Activated T-cell treated with anti-CD3 and anti-CD28 coated beads, Interleukin-2, amount 50 U/mL, for 72 hours (primary cell): ENCODE measurements at regions not wholly inside any gene's neighbourhood (a gene's known extent, or its start where the extent isn't known, plus 50 kb on each side); places are given as distances from the start of the nearest gene placed in this dataset.

Source experiments
- ATAC-seq, 2 donors: fragments of 150-1000 bp; cut with Tn5 transposase; replicated peaks in 1 of 2; 2 replicates each; pipeline ENCODE4 v1.10.0; 2021; ENCODE audit warnings: moderate library complexity in 2 of 2, mild to moderate bottlenecking in 1 of 2
- DNase-seq, 2 donors: peaks; one replicate each; pipeline ENCODE4 v3.0.0; 2021 to 2022; ENCODE audit warnings: mixed read lengths in 1 of 2
- H3K27ac Mint-ChIP-seq: one replicate; pipeline ENCODE4 v1.8.0; 2022; ENCODE audit warnings: mild to moderate bottlenecking, moderate library complexity, mixed read lengths
- H3K27me3 Mint-ChIP-seq: one replicate; pipeline ENCODE4 v1.8.0; 2022; ENCODE audit warnings: low read depth, mixed read lengths
- H3K36me3 Mint-ChIP-seq, 2 donors: one replicate each; pipeline ENCODE4 v1.8.0; 2022; ENCODE audit warnings: mixed read lengths in 2 of 2, mild to moderate bottlenecking in 1 of 2; ENCODE audit not compliant: insufficient read depth in 2 of 2
- H3K4me1 Mint-ChIP-seq: one replicate; pipeline ENCODE4 v1.8.0; 2022; ENCODE audit warnings: low read depth, mixed read lengths
- H3K4me3 Mint-ChIP-seq, 2 donors: one replicate each; pipeline ENCODE4 v1.8.0; 2022; ENCODE audit warnings: mild to moderate bottlenecking in 2 of 2, mixed read lengths in 2 of 2, moderate library complexity in 2 of 2
- H3K9me3 Mint-ChIP-seq, 2 donors: one replicate each; pipeline ENCODE4 v1.8.0; 2022; ENCODE audit warnings: mixed read lengths in 2 of 2

DNA sequence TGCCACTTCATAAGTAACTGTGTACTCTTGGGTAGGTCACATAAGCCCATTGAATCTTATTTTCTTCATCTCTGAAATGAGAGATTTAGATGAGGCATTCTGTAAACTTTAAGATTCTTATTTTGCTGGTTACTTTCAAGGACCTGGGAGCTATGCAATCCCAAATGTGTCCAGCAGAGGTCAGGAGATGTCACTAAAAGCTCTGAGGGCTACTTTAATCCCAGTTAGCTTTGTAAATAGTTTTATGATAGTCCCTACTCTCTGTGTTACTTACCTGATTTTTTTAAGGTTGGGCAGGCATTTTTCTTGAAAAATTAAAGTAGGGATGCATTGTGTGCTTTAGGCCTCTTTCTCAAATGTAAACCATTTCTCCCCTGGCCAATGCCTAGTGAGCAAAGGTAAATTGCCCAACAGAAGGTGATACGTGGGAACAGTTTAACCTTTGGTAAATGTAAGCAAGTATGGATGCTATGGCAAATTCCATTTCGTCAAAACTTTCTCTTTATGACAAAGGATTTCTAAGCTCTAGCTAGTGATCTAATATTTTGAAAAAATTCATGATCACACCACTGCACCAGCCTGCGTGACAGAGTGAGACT is 57.1 kb upstream of the WSB1 start:
- peak; percentile 27 to 31 for ATAC-seq

DNA sequence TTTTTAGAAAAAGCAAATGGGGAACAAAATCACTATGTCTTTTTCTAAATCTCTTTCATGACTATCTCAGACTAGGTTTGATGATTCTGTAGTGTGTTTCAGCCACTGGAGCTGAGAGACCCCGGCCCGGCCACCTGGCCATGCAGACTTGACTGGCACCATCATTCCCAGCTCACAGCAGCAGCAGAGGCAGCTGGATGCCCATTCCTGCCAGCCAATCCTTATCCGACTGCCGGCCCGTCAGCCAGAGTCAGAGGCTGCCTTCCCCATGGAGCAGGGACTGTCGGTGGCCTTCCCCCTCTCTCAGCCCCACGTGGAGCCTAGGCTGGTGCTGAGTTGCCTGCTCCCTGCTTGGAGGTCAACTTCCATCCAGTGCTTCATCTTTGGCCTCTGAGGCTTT is 56.0 kb upstream of the WSB1 start:
- Mint-ChIP-seq H3K4me3 (no peak overlapping the region), H3K4me1 (peaks cover 25% of the 10 kb centered on the region), H3K9me3 (no peaks in the 10 kb centered on the region), H3K36me3 (no peaks in the 10 kb centered on the region), H3K27ac (no peak overlapping the region), H3K27me3 (peaks cover 20% of the 10 kb centered on the region)
- no peak for DNase-seq
- ATAC-seq, result no peak

More for the DNA sequence above, 57.1 kb upstream of the WSB1 start:
- peak; percentile 69 to 76 for DNase-seq
- H3K27me3 Mint-ChIP-seq, result peaks cover 14% of the 10 kb centered on the region
- H3K4me1 Mint-ChIP-seq, result peaks cover 24% of the 10 kb centered on the region
- no peaks in the 10 kb centered on the region for H3K9me3 Mint-ChIP-seq
- H3K4me3 Mint-ChIP-seq, result no peak overlapping the region
- no peaks in the 10 kb centered on the region for H3K36me3 Mint-ChIP-seq
- no peak overlapping the region for H3K27ac Mint-ChIP-seq

DNA sequence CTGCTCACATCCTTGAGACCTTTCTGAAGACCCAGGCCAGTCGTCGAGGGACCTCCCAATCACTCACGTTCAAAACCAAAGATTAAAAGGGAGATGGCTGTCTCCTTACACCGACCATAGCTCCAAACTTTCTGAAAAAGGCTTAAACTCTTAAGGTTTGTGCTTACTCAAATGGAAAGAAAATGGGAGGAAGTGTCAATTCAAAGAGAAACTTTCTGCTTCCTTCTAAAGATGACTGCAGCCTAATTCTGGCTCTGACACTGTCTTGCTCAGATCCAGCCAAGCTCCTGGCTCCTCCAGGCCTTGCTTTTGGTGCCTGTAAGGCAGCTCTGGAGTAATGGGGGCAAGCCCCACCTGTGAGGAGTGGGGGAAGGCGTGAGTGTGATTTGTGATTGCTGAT is 54.9 kb upstream of the WSB1 start:
- Mint-ChIP-seq H3K9me3 (no peaks in the 10 kb centered on the region), H3K27me3 (peaks cover 26% of the 10 kb centered on the region), H3K27ac (no peak overlapping the region), H3K4me1 (peaks cover 25% of the 10 kb centered on the region), H3K4me3 (no peak overlapping the region), H3K36me3 (no peaks in the 10 kb centered on the region)
- peak; percentile 46 to 51 for DNase-seq
- ATAC-seq, result peak; percentile 93 to 94

DNA sequence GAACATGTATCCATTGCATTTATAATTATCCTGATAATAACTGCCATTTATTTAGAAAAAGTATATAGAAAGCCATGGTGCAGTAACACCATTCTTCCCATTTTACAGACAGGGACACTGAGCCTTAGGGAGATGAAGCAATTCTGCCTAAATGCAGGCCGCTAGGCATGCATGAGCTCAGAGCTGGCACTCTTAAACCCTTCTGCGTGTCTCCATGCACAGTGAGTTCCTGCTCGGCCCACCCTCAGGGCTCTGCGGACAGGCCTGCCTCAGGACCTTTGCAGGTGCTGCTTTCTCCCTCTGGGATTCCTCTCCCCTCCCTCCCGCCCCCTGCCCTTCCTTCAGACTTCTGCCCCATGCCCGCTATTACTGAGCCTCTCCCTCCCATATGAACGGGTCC is 54.3 kb upstream of the WSB1 start:
- Mint-ChIP-seq H3K4me1 (peaks cover 25% of the 10 kb centered on the region), H3K27ac (no peak overlapping the region), H3K36me3 (no peaks in the 10 kb centered on the region), H3K27me3 (peaks cover 23% of the 10 kb centered on the region), H3K9me3 (no peaks in the 10 kb centered on the region), H3K4me3 (no peak overlapping the region)
- DNase-seq, result no peak
- ATAC-seq, result no peak

DNA sequence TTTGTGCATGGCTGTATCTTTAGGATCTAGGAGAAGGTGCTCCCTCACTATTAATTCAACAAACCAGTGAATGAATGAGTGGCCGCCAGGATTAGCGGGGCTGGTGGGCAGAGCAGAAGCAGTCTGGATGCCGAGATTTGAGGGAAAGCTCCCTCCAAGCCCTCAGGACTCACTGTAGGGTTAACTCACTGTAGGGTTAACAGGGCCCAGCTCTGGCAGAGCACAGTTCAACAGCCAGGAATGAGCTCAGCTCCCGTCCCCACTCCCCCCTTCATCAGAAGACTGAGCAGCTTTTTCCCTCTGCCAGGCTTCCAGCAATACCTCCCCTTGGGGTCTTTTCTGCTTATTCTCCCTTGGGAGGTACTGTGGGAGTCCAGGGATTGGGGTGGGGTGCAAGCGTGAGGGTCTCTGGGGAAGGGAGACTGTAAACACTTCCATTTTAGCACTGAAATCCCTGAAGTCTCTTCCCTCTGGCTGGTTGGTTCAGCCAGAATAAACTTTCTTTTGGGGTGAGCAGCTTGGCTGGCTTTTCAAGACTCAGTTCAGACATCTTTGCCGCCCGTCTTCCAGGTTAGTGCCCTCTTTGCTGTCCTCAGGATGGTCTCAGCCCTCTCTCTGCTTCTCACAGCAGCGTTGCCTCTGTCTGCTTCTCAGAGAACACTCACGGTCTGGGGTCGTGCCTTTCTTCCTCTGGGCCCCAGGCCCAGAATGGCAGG is 53.7 kb upstream of the WSB1 start:
- ATAC-seq (no peak), DNase-seq (no peak)
- H3K4me3 Mint-ChIP-seq, result no peak overlapping the region
- no peaks in the 10 kb centered on the region for H3K9me3 Mint-ChIP-seq
- no peaks in the 10 kb centered on the region for H3K36me3 Mint-ChIP-seq
- peaks cover 31% of the 10 kb centered on the region for H3K4me1 Mint-ChIP-seq
- peaks cover 26% of the 10 kb centered on the region for H3K27me3 Mint-ChIP-seq
- no peak overlapping the region for H3K27ac Mint-ChIP-seq

DNA sequence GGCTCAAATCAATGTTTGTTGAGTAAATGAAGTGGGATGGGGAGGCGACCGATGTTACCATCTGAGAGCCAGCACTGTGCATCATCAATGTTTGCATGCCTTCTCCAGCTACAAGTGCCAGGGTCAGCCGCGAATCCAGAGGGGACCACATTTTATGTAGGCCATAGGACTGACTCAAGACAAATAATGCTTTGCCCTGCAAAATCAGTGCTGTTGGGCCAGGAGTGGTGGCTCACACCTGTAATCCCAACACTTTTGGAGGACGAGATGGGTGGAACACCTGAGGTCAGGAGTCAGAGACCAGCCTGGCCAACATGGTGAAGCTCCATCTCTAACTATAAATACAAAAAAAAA is 53.1 kb upstream of the WSB1 start:
- Mint-ChIP-seq H3K9me3 (no peaks in the 10 kb centered on the region), H3K27ac (no peak overlapping the region), H3K36me3 (no peaks in the 10 kb centered on the region), H3K27me3 (peaks cover 26% of the 10 kb centered on the region), H3K4me1 (peaks cover 35% of the 10 kb centered on the region), H3K4me3 (no peak overlapping the region)
- no peak for DNase-seq
- no peak for ATAC-seq

DNA sequence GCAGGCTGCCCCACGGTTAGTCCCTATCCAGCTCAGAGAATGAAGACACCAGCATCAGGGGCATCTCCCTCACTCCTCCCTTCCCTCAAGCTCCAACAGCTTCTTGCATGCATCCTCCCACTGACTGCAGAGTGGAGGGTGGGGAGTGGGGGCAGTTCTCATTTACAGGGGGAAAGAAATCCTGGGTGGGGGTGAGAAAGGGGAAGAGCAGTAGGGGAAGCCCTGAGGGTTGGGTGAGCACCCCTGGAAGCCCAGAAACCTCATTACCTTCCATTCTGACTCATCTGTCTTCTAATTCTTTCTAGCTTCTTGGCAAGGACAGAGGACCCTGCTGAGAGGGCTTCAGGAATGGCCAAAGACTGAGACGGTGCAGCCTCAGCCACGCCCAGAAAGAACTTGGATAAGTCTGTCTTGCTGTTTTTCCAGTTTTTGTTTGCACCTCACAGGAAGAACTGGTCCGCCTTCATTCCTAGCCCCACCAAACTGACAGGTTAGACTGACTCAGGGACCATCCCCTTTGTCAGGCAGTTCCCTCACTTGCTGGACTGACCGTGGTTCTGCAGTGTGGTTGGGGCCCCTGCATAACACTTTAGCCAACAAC is 52.5 kb upstream of the WSB1 start:
- Mint-ChIP-seq H3K27ac (no peak overlapping the region), H3K36me3 (no peaks in the 10 kb centered on the region), H3K4me1 (peaks cover 35% of the 10 kb centered on the region), H3K27me3 (peaks cover 26% of the 10 kb centered on the region), H3K4me3 (no peak overlapping the region), H3K9me3 (no peaks in the 10 kb centered on the region)
- DNase-seq (peak; percentile 10 to 12), ATAC-seq (peak; percentile 48 to 55)

DNA sequence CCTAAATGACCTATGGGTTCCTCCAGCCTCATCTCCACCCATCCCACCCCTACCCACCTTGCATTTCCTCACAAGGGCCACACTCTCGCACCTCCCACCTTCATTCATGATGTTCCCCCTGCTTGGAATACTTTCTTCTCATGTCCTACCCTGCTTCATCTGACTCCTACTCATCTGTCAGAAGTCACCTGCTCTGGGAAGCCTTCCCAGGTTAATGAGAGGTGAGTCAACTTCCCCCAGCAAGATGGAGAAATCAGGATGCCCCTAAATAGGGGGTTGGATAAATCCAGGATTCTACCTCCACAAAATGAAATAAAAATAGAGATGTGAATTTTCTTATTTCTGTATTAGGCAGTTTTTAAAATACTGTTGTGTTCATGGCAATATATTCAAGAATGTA is 51.0 kb upstream of the WSB1 start:
- DNase-seq, result no peak
- Mint-ChIP-seq H3K27ac (no peak overlapping the region), H3K9me3 (no peaks in the 10 kb centered on the region), H3K36me3 (no peaks in the 10 kb centered on the region), H3K27me3 (peaks cover 26% of the 10 kb centered on the region), H3K4me3 (no peak overlapping the region), H3K4me1 (peaks cover 35% of the 10 kb centered on the region)
- ATAC-seq, result no peak

DNA sequence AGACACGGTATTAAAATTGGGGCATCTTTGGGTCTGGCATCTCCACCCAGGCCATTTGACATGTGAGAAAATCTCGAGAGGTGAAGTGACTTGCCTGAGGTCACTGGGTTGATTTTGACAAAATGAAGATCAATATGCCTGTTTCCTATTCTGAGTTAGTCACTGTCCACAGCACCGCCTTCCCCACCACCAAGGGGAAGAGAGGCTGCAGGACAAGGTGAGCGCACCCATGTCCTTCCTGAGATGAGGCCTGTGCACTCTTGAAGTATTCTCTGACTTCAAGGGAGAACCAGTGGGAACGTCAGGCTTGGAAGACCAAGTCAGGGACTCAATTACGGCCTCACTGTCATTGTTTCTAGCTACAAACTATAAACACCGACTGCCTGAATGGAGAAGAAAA is 49.9 kb upstream of the WSB1 start:
- H3K27ac Mint-ChIP-seq, result no peak overlapping the region
- ATAC-seq (no peak), DNase-seq (no peak)
- no peaks in the 10 kb centered on the region for H3K36me3 Mint-ChIP-seq
- H3K9me3 Mint-ChIP-seq, result no peaks in the 10 kb centered on the region
- peaks cover 25% of the 10 kb centered on the region for H3K4me1 Mint-ChIP-seq
- H3K27me3 Mint-ChIP-seq, result peaks cover 26% of the 10 kb centered on the region
- no peak overlapping the region for H3K4me3 Mint-ChIP-seq
